ENCODE measurements at regions not wholly inside any gene's neighbourhood (a gene's known extent, or its start where the extent isn't known, plus 50 kb on each side); places are given as distances from the start of the nearest gene placed in this dataset.

GRCh38 chr5:145375521-145375920 is 459.6 kb downstream of the PRELID2 start:
- in situ Hi-C loops (cut with HindIII; ENCODE audit: low sequenced_read_pairs), result no loop called here
- TF ChIP-seq, protein P1, sequence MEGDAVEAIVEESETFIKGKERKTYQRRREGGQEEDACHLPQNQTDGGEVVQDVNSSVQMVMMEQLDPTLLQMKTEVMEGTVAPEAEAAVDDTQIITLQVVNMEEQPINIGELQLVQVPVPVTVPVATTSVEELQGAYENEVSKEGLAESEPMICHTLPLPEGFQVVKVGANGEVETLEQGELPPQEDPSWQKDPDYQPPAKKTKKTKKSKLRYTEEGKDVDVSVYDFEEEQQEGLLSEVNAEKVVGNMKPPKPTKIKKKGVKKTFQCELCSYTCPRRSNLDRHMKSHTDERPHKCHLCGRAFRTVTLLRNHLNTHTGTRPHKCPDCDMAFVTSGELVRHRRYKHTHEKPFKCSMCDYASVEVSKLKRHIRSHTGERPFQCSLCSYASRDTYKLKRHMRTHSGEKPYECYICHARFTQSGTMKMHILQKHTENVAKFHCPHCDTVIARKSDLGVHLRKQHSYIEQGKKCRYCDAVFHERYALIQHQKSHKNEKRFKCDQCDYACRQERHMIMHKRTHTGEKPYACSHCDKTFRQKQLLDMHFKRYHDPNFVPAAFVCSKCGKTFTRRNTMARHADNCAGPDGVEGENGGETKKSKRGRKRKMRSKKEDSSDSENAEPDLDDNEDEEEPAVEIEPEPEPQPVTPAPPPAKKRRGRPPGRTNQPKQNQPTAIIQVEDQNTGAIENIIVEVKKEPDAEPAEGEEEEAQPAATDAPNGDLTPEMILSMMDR (IDR thresholded peaks at IDR 0.05; ENCODE audit: low read depth, low read length), result no peak
- DNase-seq (ENCODE audit: low read depth, low spot score), result no peak
- no peak overlapping the region for H3K4me3 ChIP-seq (ENCODE audit: low read depth, low read length)

- no peak for DNase-seq (ENCODE audit: low read depth, low spot score)
- in situ Hi-C loops (cut with HindIII; ENCODE audit: low sequenced_read_pairs), result no loop called here
- TF ChIP-seq, protein P1 (IDR thresholded peaks at IDR 0.05; ENCODE audit: low read depth, low read length), result no peak
- no peak overlapping the region for H3K4me3 ChIP-seq (ENCODE audit: low read depth, low read length)
Measured at GRCh38 chr5:145365464-145365863, 469.7 kb downstream of the PRELID2 start.

DNA sequence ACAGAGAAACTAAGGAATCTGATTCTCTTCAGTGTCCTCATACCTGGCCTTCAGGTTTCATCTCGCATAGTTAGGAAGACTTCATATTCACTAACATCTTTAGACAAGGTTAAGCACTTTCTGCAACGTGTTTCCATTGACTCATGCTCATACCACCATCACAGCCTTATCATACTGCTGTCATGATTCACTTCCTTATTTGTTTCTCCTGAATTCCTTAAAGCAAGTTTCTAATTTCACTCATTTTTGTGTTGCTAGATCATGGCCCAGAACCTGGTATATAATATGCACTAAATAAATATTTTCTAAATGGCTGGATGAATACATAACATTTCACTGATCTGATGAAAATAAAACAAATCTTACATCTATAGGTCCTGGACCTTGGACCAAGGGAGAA is 472.9 kb downstream of the PRELID2 start:
- TF ChIP-seq, protein P1 (IDR thresholded peaks at IDR 0.05; ENCODE audit: low read depth, low read length), result no peak
- H3K4me3 ChIP-seq (ENCODE audit: low read depth, low read length), result no peak overlapping the region
- DNase-seq (ENCODE audit: low read depth, low spot score), result peak; percentile 81
- in situ Hi-C loops (cut with HindIII; ENCODE audit: low sequenced_read_pairs), result no loop called here

DNA sequence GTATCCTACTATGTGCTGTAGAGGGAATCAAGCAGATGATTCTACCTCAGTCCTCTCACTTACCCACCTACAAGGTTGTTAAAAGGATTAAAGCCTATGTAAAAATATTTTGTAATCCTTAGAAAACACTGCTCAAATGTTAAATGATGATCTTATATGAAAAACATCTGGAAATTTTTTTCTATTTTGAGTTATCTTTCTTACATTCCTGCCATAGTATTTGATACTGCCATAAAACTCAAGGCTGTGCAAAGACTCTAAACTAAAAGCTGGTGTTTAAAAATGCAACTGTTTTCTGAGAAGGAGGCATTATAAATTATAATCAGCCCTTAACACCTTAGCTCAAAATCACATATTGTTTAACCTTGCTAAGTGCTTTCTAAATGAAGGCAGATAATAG is 474.2 kb downstream of the PRELID2 start:
- TF ChIP-seq, protein P1 (IDR thresholded peaks at IDR 0.05; ENCODE audit: low read depth, low read length), result no peak
- in situ Hi-C loops (cut with HindIII; ENCODE audit: low sequenced_read_pairs), result no loop called here
- H3K4me3 ChIP-seq (ENCODE audit: low read depth, low read length), result no peak overlapping the region
- peak; percentile 12 for DNase-seq (ENCODE audit: low read depth, low spot score)

DNA sequence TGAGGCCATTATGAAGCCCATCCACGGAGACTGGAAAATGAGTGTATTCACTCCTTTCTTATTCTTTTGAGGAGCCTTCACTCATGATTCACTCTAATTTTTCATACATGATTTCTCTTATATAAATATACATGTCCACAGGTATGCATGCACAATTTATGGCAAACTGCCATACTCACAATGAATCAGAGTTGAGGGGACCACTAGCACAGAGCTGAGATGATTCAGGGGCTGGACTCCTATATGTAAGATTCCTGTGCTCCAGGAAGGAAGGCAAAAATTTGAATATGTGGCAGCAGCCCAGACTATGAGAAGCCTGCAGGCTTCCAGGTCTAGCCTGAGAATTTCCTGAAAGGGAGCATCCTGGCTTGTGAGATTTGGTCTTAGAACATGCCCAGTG is 484.6 kb downstream of the PRELID2 start:
- in situ Hi-C loops (cut with HindIII; ENCODE audit: low sequenced_read_pairs), result no loop called here
- no peak overlapping the region for H3K4me3 ChIP-seq (ENCODE audit: low read depth, low read length)
- TF ChIP-seq, protein P1 (IDR thresholded peaks at IDR 0.05; ENCODE audit: low read depth, low read length), result no peak
- DNase-seq (ENCODE audit: low read depth, low spot score), result peak; percentile 77

GRCh38 chr5:145347026-145347616 is 488.0 kb downstream of the PRELID2 start:
- in situ Hi-C loops (cut with HindIII; ENCODE audit: low sequenced_read_pairs), result no loop called here
- TF ChIP-seq, protein P1 (IDR thresholded peaks at IDR 0.05; ENCODE audit: low read depth, low read length), result peak; percentile 82
- DNase-seq (ENCODE audit: low read depth, low spot score), result peak; percentile 77
- no peak overlapping the region for H3K4me3 ChIP-seq (ENCODE audit: low read depth, low read length)
